Ishikawa (cell line): ENCODE measurements at regions not wholly inside any gene's neighbourhood (a gene's known extent, or its start where the extent isn't known, plus 50 kb on each side); places are given as distances from the start of the nearest gene placed in this dataset.

Source experiments
- CEBPB ChIP-seq: IDR thresholded peaks from 2 replicates; pipeline ENCODE4 v1.6.1; 2012
- CREB1 ChIP-seq: IDR thresholded peaks from 2 replicates; pipeline ENCODE4 v1.6.1; 2012; ENCODE audit warnings: low read depth
- EGR1 ChIP-seq: IDR thresholded peaks from 2 replicates; pipeline ENCODE4 v1.6.1; 2012
- EP300 ChIP-seq: IDR thresholded peaks from 2 replicates; pipeline ENCODE4 v1.6.1; 2012; ENCODE audit warnings: borderline replicate concordance
- FOXM1 ChIP-seq: IDR thresholded peaks from 2 replicates; pipeline ENCODE4 v1.6.1; 2012; ENCODE audit warnings: low read depth, borderline replicate concordance
- NFIC ChIP-seq: IDR thresholded peaks from 2 replicates; pipeline ENCODE4 v1.6.1; 2012
- RAD21 ChIP-seq: IDR thresholded peaks from 2 replicates; pipeline ENCODE4 v1.6.1; 2012; ENCODE audit warnings: low read depth
- TAF1 ChIP-seq: IDR thresholded peaks from 2 replicates; pipeline ENCODE4 v1.6.1; 2012; ENCODE audit warnings: low read depth, mild to moderate bottlenecking
- TCF12 ChIP-seq: IDR thresholded peaks from 2 replicates; pipeline ENCODE4 v1.6.1; 2012; ENCODE audit warnings: low read depth
- TEAD4 ChIP-seq: IDR thresholded peaks from 2 replicates; pipeline ENCODE4 v1.6.1; 2012
- YY1 ChIP-seq: IDR thresholded peaks from 2 replicates; pipeline ENCODE4 v1.6.1; 2012; ENCODE audit warnings: low read depth
- ZBTB7A ChIP-seq: IDR thresholded peaks from 2 replicates; pipeline ENCODE4 v1.6.1; 2012; ENCODE audit warnings: low read depth
- TF ChIP-seq, protein P1 (sequence below): IDR thresholded peaks from 2 replicates; pipeline ENCODE4 v1.6.1; 2012
- TF ChIP-seq, protein P2 (sequence below): IDR thresholded peaks from 2 replicates; pipeline ENCODE4 v1.6.1; 2012; ENCODE audit warnings: low read depth, mild to moderate bottlenecking
- TF ChIP-seq, protein P3 (sequence below): IDR thresholded peaks from 2 replicates; pipeline ENCODE4 v1.6.1; 2012

DNA sequence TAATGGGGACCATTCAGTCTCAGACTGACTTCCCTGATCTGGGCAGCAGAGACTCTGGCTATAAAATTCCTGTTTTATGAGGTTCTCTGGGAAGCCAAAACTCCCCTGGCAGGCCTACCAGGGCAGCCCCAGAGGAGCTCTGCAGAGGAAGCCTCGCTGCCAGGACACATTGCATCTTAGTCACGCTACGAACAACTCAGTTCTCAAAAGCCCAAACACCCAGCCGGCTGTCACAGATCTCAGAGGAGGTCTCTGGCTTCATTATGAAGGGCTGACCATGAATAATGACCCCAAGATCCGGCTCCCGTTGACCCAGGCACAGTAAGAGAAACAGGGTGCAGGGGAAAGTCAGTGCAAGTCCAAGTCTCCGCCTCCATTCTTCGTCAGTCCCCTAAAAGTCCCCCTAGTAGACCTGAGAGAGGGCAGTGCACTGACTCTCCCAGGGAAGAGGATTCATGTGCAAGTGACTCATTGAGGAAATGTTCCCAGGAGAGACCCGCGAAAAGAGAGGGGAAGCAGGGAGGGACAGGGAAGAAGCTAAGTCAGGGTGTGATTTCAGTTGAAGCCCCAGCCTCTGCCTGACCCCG lies 212.3 kb downstream of the CYP26B1 start:
- TF ChIP-seq RAD21 = no peak
- no peak for TF ChIP-seq YY1
- TF ChIP-seq TCF12 = no peak
- TF ChIP-seq, protein P1, sequence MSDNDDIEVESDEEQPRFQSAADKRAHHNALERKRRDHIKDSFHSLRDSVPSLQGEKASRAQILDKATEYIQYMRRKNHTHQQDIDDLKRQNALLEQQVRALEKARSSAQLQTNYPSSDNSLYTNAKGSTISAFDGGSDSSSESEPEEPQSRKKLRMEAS = no peak
- no peak for TF ChIP-seq TEAD4
- TF ChIP-seq TAF1 = no peak
- no peak for TF ChIP-seq ZBTB7A
- TF ChIP-seq, protein P2, sequence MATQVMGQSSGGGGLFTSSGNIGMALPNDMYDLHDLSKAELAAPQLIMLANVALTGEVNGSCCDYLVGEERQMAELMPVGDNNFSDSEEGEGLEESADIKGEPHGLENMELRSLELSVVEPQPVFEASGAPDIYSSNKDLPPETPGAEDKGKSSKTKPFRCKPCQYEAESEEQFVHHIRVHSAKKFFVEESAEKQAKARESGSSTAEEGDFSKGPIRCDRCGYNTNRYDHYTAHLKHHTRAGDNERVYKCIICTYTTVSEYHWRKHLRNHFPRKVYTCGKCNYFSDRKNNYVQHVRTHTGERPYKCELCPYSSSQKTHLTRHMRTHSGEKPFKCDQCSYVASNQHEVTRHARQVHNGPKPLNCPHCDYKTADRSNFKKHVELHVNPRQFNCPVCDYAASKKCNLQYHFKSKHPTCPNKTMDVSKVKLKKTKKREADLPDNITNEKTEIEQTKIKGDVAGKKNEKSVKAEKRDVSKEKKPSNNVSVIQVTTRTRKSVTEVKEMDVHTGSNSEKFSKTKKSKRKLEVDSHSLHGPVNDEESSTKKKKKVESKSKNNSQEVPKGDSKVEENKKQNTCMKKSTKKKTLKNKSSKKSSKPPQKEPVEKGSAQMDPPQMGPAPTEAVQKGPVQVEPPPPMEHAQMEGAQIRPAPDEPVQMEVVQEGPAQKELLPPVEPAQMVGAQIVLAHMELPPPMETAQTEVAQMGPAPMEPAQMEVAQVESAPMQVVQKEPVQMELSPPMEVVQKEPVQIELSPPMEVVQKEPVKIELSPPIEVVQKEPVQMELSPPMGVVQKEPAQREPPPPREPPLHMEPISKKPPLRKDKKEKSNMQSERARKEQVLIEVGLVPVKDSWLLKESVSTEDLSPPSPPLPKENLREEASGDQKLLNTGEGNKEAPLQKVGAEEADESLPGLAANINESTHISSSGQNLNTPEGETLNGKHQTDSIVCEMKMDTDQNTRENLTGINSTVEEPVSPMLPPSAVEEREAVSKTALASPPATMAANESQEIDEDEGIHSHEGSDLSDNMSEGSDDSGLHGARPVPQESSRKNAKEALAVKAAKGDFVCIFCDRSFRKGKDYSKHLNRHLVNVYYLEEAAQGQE = no peak
- TF ChIP-seq, protein P3, sequence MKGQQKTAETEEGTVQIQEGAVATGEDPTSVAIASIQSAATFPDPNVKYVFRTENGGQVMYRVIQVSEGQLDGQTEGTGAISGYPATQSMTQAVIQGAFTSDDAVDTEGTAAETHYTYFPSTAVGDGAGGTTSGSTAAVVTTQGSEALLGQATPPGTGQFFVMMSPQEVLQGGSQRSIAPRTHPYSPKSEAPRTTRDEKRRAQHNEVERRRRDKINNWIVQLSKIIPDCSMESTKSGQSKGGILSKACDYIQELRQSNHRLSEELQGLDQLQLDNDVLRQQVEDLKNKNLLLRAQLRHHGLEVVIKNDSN = no peak
- no peak for TF ChIP-seq CREB1
- no peak for TF ChIP-seq FOXM1
- no peak for TF ChIP-seq CEBPB
- no peak for TF ChIP-seq EGR1
- TF ChIP-seq EP300 = no peak
- TF ChIP-seq NFIC = no peak

- no peak for TF ChIP-seq ZBTB7A
- peak; percentile 49 for TF ChIP-seq CEBPB
These were observed 212.9 kb downstream of the CYP26B1 start for GRCh38 chr2:71934595-71935261.

GRCh38 chr2:71934320-71934593 lies 213.4 kb downstream of the CYP26B1 start:
- TF ChIP-seq NFIC (no peak), ZBTB7A (no peak), EP300 (no peak), TEAD4 (no peak), CEBPB (no peak), EGR1 (no peak), CREB1 (no peak), TCF12 (no peak), TAF1 (no peak), FOXM1 (no peak), RAD21 (no peak), YY1 (no peak)
- TF ChIP-seq, protein P3 = no peak
- TF ChIP-seq, protein P2 = no peak
- TF ChIP-seq, protein P1 = no peak

DNA sequence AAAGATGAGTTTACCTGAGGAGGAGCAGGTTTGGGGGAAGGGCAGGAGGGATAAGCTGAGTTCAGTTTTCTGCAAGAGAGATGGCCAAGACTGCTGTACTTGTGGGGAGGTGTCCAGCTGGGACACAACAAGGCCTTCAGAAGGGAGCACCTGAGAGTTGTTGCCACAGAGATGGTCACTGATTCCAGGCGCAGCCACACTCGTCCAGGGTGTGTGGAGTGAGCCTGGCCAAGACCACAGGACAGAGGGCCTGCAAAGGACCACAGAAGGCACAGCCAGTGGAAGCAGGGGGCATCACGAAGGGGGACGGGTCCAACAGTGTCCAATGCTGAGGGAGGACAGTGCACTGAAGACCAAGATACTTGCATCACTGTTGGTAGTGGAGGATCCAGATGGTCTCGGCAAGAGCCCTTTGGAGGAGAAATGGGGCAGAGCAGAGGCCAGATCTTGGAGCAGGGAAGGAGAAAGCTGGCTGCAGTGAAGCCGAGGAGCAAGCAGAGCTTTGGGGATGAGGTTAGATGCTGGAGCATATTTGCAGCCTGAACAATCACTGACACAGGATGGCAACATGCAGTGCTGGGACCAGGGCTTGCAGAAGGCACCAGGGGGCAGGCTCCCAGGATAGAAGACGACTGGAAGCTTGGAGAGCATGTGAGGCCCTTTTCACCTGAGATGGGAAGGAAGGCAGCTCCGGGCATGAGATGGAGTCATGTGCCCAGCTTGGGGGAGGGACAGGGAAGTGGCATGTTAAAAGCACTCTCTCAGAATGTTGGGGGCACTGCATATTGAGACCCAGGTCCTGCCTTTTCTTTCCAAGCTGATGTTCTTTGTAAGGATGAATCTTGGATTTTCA lies 214.0 kb downstream of the CYP26B1 start:
- TF ChIP-seq NFIC = no peak
- TF ChIP-seq EP300 = no peak
- peak; percentile 26; the same call in 1 of the 2 replicates for TF ChIP-seq RAD21

DNA sequence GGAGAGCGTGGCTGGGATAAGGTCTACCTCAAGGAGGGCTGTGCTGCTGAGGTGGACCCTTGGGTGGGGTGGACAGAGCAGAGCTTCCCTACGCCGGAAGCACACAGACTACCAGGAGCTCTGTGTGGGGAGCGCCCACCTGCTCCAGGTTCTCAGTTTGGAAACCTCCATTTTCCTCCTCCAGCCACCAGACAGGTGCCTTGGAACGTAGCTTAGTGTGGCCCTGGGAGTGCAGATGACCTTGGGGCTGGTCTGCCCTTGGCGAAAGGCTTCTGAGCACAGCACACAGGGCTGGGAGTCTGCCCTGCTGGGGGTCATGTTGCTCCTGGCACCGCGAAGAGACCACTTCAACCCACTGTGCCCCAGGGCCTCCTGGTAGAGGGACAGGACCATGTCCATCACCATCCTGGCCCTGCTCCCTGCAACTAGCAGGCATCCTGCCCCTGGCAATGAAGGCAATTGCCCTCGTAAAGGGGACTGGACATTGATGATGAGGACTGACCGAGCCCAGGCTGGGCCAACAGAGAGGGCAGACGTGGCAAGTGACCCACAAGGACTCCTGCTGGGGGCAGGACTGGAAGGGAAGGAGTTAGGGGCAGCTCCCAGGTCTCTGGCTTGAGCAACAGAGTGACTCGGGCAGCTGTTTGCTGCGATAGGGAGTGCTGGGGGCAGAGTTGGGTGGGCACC lies 214.7 kb downstream of the CYP26B1 start:
- no peak for TF ChIP-seq NFIC
- TF ChIP-seq RAD21 = no peak
- no peak for TF ChIP-seq FOXM1
- no peak for TF ChIP-seq CREB1
- no peak for TF ChIP-seq TAF1
- TF ChIP-seq YY1 = no peak
- TF ChIP-seq, protein P3 = no peak
- no peak for TF ChIP-seq EP300
- no peak for TF ChIP-seq CEBPB
- TF ChIP-seq ZBTB7A = no peak
